Upper lobe of left lung (tissue), 6 donors: ENCODE measurements at regions not wholly inside any gene's neighbourhood (a gene's known extent, or its start where the extent isn't known, plus 50 kb on each side); places are given as distances from the start of the nearest gene placed in this dataset.

ENCODE experiments used
- ATAC-seq, 2 donors: fragments of 200-7000 bp; cut with Tn5 transposase; one replicate each; pipeline ENCODE4 v1.9.1; 2022; ENCODE audit warnings: mild to moderate bottlenecking in 2 of 2, moderate library complexity in 2 of 2; ENCODE audit not compliant: low FRiP score in 2 of 2
- DNase-seq, 2 donors: peaks; one replicate each; pipeline ENCODE4 v3.0.0-alpha.2; 2019 to 2020
- H3K27ac ChIP-seq, 4 donors: fragments of 200-600 bp; sonication (generic); one replicate each; pipeline ENCODE4 v1.5.1; 2016 to 2019
- H3K27me3 ChIP-seq, 4 donors: fragments of 200-600 bp; sonication (generic); one replicate each; pipeline ENCODE4 v1.5.1; 2017 to 2019
- H3K36me3 ChIP-seq, 4 donors: fragments of 200-600 bp; sonication (generic); one replicate each; pipeline ENCODE4 v1.5.1; 2016 to 2019
- H3K4me1 ChIP-seq, 4 donors: fragments of 200-600 bp; sonication (generic); one replicate each; pipeline ENCODE4 v1.5.1; 2018 to 2019
- H3K4me3 ChIP-seq, 4 donors: fragments of 200-600 bp; sonication (generic); one replicate each; pipeline ENCODE4 v1.5.1; 2017 to 2019; ENCODE audit warnings: mild to moderate bottlenecking in 2 of 4, moderate library complexity in 1 of 4
- H3K9me3 ChIP-seq, 4 donors: fragments of 200-600 bp; sonication (generic); one replicate each; pipeline ENCODE4 v1.5.1; 2018 to 2019
- EP300 ChIP-seq, 4 donors: sonication (generic); formaldehyde crosslinking; IDR thresholded peaks; one replicate each; pipeline ENCODE4 v1.5.1; 2017; ENCODE audit warnings: antibody characterized with exemption in 4 of 4, control low read depth in 2 of 4
- POLR2A ChIP-seq, 4 donors: fragments of 450-650 bp; IDR thresholded peaks; one replicate each; pipeline ENCODE4 v1.5.1; 2016 to 2017; ENCODE audit warnings: antibody characterized with exemption in 4 of 4, mild to moderate bottlenecking in 2 of 4
- POLR2AphosphoS5 ChIP-seq, 2 donors: sonication (generic); formaldehyde crosslinking; IDR thresholded peaks; one replicate each; pipeline ENCODE4 v1.5.1; 2017; ENCODE audit warnings: antibody characterized with exemption in 2 of 2
- WGBS, 2 donors: methylation state at CpG; one replicate each; pipeline ENCODE4 v1.1.5; 2017 to 2018; 5-methylcytosine and 5-hydroxymethylcytosine counted together
- TF ChIP-seq, protein P1 (sequence below), 6 experiments: fragments of 450-650 bp in 4 of 6; fragments of 200-600 bp in 2 of 6; sonication (generic) in 2 of 6; IDR thresholded peaks; one replicate each; pipeline ENCODE4 v1.5.1; 2016 to 2019; ENCODE audit warnings: antibody characterized with exemption in 6 of 6
- donor health status: DM: no; HTN: no; CAD: no; lungs with moderate emphysema.
- donor health status: DM: no; HTN: yes; CAD: no; lungs with severe emphysema.

GRCh38 chr2:180227461-180227860 lies 220.4 kb upstream of the CWC22 start:
- peaks cover 0 to 7% (median 3%) of the 10 kb centered on the region in 4 donors for H3K9me3 ChIP-seq
- no peaks in the 10 kb centered on the region for H3K36me3 ChIP-seq
- ATAC-seq (no peak), DNase-seq (no peak)
- H3K4me1 ChIP-seq: no peaks in the 10 kb centered on the region
- no peak overlapping the region for H3K4me3 ChIP-seq
- TF ChIP-seq, protein P1, sequence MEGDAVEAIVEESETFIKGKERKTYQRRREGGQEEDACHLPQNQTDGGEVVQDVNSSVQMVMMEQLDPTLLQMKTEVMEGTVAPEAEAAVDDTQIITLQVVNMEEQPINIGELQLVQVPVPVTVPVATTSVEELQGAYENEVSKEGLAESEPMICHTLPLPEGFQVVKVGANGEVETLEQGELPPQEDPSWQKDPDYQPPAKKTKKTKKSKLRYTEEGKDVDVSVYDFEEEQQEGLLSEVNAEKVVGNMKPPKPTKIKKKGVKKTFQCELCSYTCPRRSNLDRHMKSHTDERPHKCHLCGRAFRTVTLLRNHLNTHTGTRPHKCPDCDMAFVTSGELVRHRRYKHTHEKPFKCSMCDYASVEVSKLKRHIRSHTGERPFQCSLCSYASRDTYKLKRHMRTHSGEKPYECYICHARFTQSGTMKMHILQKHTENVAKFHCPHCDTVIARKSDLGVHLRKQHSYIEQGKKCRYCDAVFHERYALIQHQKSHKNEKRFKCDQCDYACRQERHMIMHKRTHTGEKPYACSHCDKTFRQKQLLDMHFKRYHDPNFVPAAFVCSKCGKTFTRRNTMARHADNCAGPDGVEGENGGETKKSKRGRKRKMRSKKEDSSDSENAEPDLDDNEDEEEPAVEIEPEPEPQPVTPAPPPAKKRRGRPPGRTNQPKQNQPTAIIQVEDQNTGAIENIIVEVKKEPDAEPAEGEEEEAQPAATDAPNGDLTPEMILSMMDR (IDR thresholded peaks at IDR 0.05): no peak
- no peak for TF ChIP-seq EP300 (IDR thresholded peaks at IDR 0.05)
- TF ChIP-seq POLR2A (IDR thresholded peaks at IDR 0.05): no peak
- TF ChIP-seq POLR2AphosphoS5 (IDR thresholded peaks at IDR 0.05): no peak
- H3K27ac ChIP-seq: no peak overlapping the region
- H3K27me3 ChIP-seq: no peaks in the 10 kb centered on the region
- WGBS, 2 donors: 58 to 67% methylated on average over 2 of the region's 2 CpGs

GRCh38 chr2:180225118-180225517 lies 218.0 kb upstream of the CWC22 start:
- Histone ChIP-seq H3K27ac (no peak overlapping the region), H3K4me1 (no peaks in the 10 kb centered on the region), H3K9me3 (peaks cover 0 to 7% (median 3%) of the 10 kb centered on the region in 4 donors), H3K4me3 (no peak overlapping the region), H3K27me3 (no peaks in the 10 kb centered on the region), H3K36me3 (no peaks in the 10 kb centered on the region)
- ATAC-seq (no peak), DNase-seq (no peak)
- TF ChIP-seq POLR2AphosphoS5 (IDR thresholded peaks at IDR 0.05) (no peak), EP300 (IDR thresholded peaks at IDR 0.05) (no peak), POLR2A (IDR thresholded peaks at IDR 0.05) (no peak)
- TF ChIP-seq, protein P1 (IDR thresholded peaks at IDR 0.05): no peak

- ATAC-seq (peak; percentile 24 to 43), DNase-seq (no peak)
- Histone ChIP-seq H3K36me3 (no peaks in the 10 kb centered on the region), H3K4me1 (no peaks in the 10 kb centered on the region), H3K4me3 (no peak overlapping the region), H3K9me3 (peaks cover 0 to 7% (median 3%) of the 10 kb centered on the region in 4 donors), H3K27me3 (no peaks in the 10 kb centered on the region), H3K27ac (no peak overlapping the region)
- TF ChIP-seq POLR2AphosphoS5 (IDR thresholded peaks at IDR 0.05): no peak
- no peak for TF ChIP-seq POLR2A (IDR thresholded peaks at IDR 0.05)
- TF ChIP-seq, protein P1 (IDR thresholded peaks at IDR 0.05): no peak
- TF ChIP-seq EP300 (IDR thresholded peaks at IDR 0.05): no peak
- WGBS, 2 donors: 43 to 46% methylated on average over 1 of the region's 1 CpG
Observed at GRCh38 chr2:180222644-180223043, 215.5 kb upstream of the CWC22 start.

GRCh38 chr2:180219491-180219890 lies 212.4 kb upstream of the CWC22 start:
- H3K27ac ChIP-seq: no peak overlapping the region
- WGBS, 2 donors: 75 to 81% methylated on average over 1 of the region's 1 CpG
- no peak overlapping the region for H3K4me3 ChIP-seq
- no peak for TF ChIP-seq POLR2A (IDR thresholded peaks at IDR 0.05)
- TF ChIP-seq, protein P1 (IDR thresholded peaks at IDR 0.05): no peak
- TF ChIP-seq POLR2AphosphoS5 (IDR thresholded peaks at IDR 0.05): no peak
- no peak for TF ChIP-seq EP300 (IDR thresholded peaks at IDR 0.05)
- no peaks in the 10 kb centered on the region for H3K36me3 ChIP-seq
- no peaks in the 10 kb centered on the region for H3K4me1 ChIP-seq
- ATAC-seq (no peak), DNase-seq (no peak)
- H3K9me3 ChIP-seq: no peaks in the 10 kb centered on the region
- no peaks in the 10 kb centered on the region for H3K27me3 ChIP-seq

DNA sequence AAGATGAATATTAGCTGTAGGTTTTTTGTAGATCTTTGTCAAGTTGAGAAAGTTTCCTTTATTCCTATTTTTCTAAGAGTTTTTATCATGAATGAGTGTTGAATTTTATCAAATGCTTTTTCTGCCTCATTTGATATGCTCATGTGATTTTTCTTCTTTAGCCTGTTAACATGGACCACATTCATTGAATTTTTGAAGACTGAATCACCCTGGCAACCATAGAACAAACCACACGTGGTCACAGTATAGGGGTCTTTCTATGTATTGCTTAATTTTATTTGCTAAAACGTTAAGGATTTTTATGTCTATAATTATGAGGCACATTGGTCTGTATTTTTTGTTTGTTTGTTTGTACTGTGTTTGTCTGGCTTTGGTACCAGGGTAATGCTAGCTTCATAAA lies 201.7 kb upstream of the CWC22 start:
- Histone ChIP-seq H3K4me1 (no peaks in the 10 kb centered on the region), H3K27ac (no peak overlapping the region), H3K4me3 (no peak overlapping the region), H3K36me3 (no peaks in the 10 kb centered on the region), H3K27me3 (no peaks in the 10 kb centered on the region), H3K9me3 (no peaks in the 10 kb centered on the region)
- 55 to 58% methylated on average over 2 of the region's 2 CpGs for WGBS, 2 donors
- TF ChIP-seq POLR2AphosphoS5 (IDR thresholded peaks at IDR 0.05) (no peak), EP300 (IDR thresholded peaks at IDR 0.05) (no peak), POLR2A (IDR thresholded peaks at IDR 0.05) (no peak)
- TF ChIP-seq, protein P1 (IDR thresholded peaks at IDR 0.05): no peak
- ATAC-seq (no peak), DNase-seq (no peak)
